KG1 (cell line): ENCODE measurements at regions not wholly inside any gene's neighbourhood (a gene's known extent, or its start where the extent isn't known, plus 50 kb on each side); places are given as distances from the start of the nearest gene placed in this dataset.
"Not testable (repeated sequence)": the region's sequence is repeated elsewhere in the genome, so short reads cannot be mapped to it uniquely, and the experiment has no call there.

Source experiments
- DNase-seq: peaks from one replicate; lab custom pipeline; 2025; lab: John Stamatoyannopoulos, UW

DNA sequence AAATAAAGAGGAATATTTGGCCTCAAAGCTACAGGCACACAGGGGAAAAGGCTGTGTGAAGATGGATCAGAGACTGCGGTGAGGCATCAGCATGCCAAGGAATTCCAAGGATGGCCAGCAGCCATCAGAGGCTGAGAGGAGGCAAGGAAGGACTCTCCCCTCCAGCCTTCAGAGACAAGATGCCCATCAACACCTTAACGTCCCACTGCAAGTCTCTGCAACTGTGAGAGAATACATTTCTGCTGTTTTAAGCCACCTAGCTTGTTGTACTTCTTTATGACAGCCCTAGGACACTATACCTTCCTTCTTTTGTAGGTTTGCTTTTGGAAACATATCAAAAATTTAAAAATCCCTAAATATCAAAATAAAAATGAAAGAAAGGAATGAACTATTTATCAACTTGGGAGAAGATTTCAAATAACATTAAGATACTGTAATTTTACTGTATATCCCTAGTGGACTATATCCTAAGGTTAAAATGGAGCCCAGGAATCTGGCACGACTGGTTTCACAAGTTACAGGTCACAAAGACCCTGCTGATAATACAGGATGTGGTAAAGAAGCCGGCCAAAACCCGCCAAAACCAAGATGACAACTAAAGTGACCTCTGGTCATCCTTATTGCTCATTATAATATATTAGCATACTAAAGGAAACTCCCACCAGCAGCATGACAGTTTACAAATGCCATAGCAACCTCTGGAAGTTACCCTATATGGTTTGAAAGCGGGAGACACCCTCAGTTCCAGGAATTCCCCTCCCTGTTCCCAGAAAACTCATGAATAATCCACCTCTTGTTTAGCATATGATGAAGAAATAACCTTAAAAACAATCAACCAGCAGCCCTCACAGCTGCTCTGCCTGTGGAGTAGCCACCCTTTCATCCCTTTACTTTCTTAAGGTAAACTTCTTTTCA is 185.2 kb downstream of the AVL9 start:
- DNase-seq, result no peak

GRCh38 chr7:32679192-32679591 is 183.9 kb downstream of the AVL9 start:
- no peak for DNase-seq

- DNase-seq, result no peak
Observed at GRCh38 chr7:32677593-32677992, 182.3 kb downstream of the AVL9 start.

DNA sequence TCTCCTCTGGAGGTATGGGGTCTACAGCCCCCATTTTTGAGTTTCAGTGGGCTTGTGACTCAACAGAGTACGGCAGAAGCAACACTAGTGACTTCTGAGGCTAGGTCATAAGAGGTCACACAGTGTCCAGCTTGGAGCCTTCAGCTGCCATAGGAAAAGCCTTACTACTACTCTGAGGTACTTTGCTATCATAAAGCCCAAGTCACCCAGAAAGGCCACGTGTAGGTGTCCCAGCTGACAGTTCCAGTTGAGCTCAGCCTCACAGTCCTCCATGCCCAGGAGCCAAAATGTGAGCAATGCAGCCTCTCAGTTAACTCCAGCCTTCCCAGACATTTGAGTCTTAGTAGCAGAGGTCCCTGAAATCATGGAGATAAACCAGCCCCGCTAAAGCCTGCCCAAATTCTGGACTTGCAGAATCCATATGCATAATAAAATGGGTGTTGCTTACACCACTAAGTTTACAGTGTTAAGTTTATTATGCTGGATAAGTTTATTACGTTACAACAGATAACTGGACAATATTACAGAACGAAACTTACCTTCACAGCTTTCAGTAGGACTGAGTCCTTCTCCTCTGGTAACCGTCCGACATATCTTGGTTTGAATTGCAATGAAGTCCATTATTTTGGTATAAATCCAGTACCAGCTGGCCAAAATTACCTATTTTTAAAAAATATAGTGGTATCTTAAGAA is 181.1 kb downstream of the AVL9 start:
- no peak for DNase-seq

DNA sequence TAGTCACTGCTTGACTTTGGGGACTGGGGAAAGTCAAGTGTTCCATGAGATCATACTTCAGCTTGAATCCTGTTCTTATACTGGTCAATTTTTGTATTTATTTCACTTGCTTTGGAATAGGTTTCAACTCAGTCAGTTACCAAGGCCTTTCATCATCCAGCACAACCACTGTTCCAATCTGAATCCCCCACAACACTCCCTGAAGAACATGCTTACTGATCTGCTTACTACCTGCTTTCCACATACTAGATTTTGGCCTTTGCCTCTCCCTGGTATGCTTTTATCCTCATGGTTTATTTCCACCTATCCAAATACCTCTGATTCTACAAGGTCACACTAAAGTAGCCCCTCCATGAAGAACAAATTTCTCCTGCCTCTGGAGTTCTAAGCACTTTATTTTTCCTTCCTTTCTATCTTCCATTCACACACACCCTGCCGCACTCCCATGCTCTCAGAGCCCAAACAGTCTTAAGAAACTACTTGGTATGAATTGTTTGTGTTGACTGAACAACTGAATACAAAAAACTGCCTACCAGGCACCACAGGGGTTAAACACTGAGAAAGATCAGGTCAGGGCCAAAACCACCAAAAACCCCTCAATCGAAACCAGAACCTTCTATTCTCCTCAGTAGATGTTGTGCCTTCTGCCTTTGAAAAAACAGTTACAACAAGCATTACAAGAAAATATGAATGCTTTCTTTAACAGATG is 178.1 kb downstream of the AVL9 start:
- no peak for DNase-seq

DNA sequence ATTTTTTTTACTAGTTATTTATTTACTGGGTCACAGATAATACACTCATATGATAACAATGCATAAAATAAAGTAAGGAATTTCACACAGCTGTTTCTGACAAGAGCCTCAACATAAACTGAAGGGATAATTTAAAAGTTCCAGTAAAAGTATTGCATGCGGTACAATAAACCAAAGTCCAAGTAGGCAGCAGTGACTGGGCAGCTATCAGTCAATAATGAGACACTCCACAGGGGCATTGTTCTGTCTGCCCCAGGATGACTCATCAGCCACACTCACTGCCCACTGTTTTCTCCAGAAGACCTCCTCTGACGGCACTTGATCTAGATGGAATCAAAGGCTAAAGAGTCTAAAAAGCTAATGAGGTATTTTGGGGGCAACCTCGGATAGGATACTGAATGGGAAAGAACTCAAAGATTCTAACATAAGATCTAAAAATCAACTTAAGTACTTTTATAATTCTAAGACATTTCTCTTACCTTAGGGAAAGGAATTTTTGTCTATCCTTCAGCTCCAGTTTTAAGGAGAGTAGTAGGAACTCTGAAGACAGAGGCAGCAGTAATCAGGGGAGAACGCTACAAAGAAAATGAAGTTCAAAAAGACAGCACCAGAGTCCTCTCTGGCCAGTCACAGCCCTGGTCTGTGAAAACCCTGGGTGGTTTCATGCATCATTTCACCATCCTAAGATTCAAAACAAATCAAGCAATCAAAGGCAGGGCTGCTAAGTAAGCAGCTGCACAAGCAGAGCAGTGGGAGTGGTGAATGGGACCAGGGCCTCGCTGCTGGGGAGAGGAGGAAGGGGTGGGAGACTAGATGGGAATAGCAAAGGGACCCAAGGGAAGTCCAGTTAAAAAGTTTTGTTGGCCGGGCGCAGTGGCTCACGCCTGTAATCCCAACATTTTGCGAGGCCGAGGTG is 175.1 kb downstream of the AVL9 start:
- DNase-seq, result no peak

DNA sequence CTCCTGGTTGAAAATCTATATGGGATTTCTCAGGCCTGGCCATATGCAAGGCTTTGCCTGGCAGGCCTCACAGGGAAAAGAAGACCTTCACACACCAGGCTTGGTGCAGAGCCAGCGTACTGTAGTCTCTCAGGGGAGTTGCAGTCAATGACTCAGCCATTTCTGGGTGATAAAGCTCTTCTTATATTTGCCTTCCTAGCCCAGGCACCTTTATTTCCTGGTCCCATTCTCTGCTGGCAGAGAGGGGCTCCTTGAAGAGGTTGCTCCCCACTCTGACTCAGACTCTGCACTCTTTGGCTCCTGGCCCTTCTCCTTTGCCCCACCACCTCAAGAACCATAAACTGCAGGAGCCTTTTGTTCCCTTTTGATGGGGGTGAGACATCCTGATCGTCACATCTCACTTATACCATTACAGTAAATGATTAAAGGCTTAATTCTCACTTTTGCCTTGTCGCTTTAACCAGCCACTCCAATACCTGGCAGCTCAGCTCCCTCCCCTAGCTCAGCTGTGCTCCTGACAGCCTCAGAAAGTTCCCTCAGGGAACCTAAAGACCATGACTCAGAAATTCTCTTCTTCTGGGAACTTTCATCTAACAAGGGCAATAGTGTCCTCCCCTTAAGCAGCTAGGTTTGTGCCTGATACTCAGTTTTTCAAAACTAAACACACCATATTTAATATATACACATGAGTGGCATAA is 174.0 kb downstream of the AVL9 start:
- not testable (repeated sequence) for DNase-seq

GRCh38 chr7:32668387-32669097 is 173.3 kb downstream of the AVL9 start:
- DNase-seq, result not testable (repeated sequence)

- DNase-seq, result not testable (repeated sequence)
Observed at GRCh38 chr7:32667586-32667985, 172.3 kb downstream of the AVL9 start.

DNA sequence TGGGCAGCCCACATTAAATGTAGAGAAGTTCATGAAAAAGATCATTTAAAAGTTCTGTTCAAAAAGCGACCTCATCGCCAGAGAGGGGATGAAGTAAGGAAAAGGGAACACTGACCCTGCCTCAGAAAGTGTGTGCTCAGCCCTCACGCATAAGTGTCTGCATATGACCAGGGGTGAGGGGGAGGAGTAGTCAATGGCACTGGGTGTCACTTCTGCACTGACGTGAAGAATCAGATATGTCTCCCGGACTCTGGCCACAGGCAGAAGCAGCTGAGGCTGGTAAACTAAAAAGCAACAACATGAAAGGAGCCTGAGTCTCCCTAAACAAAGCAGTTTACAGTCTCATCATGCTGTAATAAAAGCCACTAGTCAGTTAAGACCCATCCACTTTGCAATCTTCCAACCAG is 168.5 kb downstream of the AVL9 start:
- DNase-seq, result not testable (repeated sequence)

GRCh38 chr7:32662509-32662908 is 167.2 kb downstream of the AVL9 start:
- not testable (repeated sequence) for DNase-seq

DNA sequence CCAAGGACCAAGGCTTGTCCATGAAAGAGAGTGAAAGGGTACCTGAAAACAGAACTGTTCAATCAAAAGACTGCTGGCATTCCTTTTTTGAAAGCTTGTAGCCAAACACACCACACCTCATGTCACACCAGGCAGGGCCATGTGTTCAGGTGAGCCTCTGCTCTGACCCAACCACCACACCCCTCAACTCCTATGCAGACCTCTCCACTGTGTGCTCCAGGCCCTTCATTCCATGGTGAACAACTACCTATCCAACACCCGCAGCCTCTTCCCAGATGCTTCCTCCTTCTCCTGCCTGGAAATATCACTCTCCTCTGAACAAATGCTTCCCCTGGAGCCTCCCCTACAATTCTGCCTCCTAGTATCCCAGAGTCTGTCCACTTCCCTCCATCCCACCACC is 166.6 kb downstream of the AVL9 start:
- DNase-seq, result no peak

GRCh38 chr7:32661501-32661900 is 166.2 kb downstream of the AVL9 start:
- no peak for DNase-seq

- DNase-seq, result no peak
Observed at GRCh38 chr7:32660936-32661335, 165.6 kb downstream of the AVL9 start.

- DNase-seq, result no peak
Observed at GRCh38 chr7:32659853-32660252, 164.6 kb downstream of the AVL9 start.

DNA sequence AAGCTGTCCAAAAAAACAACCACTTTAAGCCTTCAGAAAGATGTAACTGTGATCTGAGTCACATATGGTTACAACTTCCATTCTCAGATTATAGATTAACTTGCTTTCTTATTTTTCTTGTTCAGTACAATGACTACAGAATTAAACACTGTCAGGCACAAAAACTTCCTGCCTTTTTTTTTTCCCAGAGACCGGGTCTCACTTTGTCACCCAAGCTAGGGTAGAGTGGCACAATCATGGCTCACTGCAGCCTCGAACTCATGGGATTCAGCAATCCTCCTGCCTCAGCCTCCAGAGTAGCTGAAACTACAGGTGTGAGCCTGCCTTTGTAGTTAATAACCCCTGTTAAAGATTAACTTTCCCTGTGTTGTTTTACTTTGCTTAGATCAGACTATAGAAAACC is 163.2 kb downstream of the AVL9 start:
- DNase-seq, result no peak

DNA sequence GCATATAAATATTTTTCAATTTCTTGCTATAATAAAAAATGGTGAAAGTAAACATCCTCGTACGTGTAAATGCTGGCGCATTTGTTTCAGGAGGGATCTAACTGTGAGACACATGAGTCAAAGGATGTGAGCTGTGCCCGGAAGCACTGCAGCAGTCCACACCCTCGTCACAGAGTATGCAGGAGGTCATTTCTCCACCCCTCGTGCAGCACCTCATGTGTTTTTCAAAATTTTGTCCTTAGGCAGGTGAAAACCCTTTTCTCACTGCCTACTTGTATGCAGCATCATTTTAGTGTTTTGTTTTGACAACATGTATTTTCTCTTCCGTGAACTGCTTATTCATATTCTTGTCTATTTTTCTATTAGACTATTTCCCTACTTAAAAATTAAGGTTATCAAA is 162.7 kb downstream of the AVL9 start:
- no peak for DNase-seq

- not testable (repeated sequence) for DNase-seq
Observed at GRCh38 chr7:32654549-32654948, 159.3 kb downstream of the AVL9 start.

DNA sequence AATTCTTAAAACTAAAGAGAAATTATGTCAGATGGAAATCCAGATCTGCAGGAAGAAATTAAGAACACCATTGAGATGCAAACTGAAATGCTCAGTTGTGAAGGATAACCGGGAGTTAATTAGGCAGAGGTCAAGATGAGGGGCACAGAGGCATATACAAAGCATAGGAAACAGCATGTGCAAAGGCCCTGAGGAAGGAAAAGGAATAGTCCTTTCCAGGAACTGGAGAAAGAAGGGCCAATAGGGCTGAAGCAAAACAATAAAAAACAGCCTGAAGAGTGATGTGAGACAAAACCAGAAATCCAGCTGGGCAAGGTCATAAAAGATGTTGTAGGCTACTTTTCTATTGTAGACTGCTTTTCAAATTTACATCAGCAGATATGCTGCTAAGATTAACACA is 155.1 kb downstream of the AVL9 start:
- not testable (repeated sequence) for DNase-seq
